Upper lobe of left lung (tissue), 4 donors: ENCODE measurements at regions not wholly inside any gene's neighbourhood (a gene's known extent, or its start where the extent isn't known, plus 50 kb on each side); places are given as distances from the start of the nearest gene placed in this dataset.

ENCODE experiments used
- CTCF ChIP-seq, 6 experiments: fragments of 450-650 bp in 4 of 6; fragments of 200-600 bp in 2 of 6; sonication (generic) in 2 of 6; IDR thresholded peaks; one replicate each; pipeline ENCODE4 v1.5.1; 2016 to 2019; ENCODE audit warnings: antibody characterized with exemption in 6 of 6
- POLR2A ChIP-seq, 4 donors: fragments of 450-650 bp; IDR thresholded peaks; one replicate each; pipeline ENCODE4 v1.5.1; 2016 to 2017; ENCODE audit warnings: antibody characterized with exemption in 4 of 4, mild to moderate bottlenecking in 2 of 4
- POLR2AphosphoS5 ChIP-seq, 2 donors: sonication (generic); formaldehyde crosslinking; IDR thresholded peaks; one replicate each; pipeline ENCODE4 v1.5.1; 2017; ENCODE audit warnings: antibody characterized with exemption in 2 of 2

DNA sequence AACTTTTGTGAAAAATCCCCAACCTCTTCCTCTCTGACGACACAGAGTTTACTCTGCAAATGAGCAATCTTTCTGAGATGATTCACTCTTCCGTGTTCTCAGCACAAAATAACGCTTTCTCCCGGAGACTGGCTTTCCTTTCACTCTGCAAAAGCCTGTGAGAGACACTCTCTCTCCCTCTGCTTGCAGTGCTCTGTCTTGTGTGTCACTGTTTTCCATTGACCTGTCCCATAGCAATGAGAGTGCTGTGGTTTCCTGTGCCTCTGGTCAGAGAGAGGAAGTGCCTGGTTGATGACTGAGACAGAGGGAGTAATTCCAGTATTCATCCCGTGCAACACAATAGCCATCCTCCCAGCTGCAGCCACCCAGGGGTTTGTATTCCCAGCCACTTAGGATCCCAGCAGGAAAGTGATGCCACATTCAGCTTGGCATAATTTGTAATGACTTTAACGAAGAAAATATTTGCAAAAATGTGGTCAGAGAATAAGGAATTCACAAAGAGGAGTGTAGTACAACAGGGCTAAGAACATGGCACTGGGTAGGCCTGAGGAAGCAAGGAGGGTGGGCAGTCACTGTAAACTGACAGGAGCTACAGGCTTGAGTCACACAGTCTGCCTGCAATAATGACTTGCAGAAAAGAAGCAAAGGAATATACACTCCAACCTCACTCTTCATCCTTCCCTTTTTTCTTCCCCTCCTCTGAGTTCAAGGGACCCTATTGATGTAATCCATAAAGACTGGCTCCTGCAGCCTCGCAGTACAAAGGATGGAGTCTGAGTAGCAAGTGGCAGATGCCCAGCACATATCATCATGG, 463.5 kb upstream of the RGMB start:
- TF ChIP-seq POLR2A (IDR thresholded peaks at IDR 0.05) (no peak), CTCF (IDR thresholded peaks at IDR 0.05) (no peak), POLR2AphosphoS5 (IDR thresholded peaks at IDR 0.05) (no peak)
